Neutrophil (primary cell): ENCODE measurements at regions not wholly inside any gene's neighbourhood (a gene's known extent, or its start where the extent isn't known, plus 50 kb on each side); places are given as distances from the start of the nearest gene placed in this dataset.

Source experiments
- H3K27ac ChIP-seq: fragments of 200-600 bp; sonication (generic); 2 replicates; pipeline ENCODE4 v1.5.1; 2016; ENCODE audit warnings: mild to moderate bottlenecking, moderate library complexity
- H3K27me3 ChIP-seq: fragments of 200-600 bp; sonication (generic); 2 replicates; pipeline ENCODE4 v1.6.0; 2016; ENCODE audit warnings: mild to moderate bottlenecking
- H3K36me3 ChIP-seq: fragments of 200-600 bp; sonication (generic); 2 replicates; pipeline ENCODE4 v1.5.1; 2017
- H3K4me1 ChIP-seq, 2 experiments: fragments of 200-600 bp in 1 of 2; sonication (generic) in 1 of 2; 1 replicate in 1 of 2; 2 replicates in 1 of 2; pipeline versions ENCODE4 v1.5.1 to v1.6.1; 2013 to 2016; ENCODE audit warnings: low read depth in 1 of 2, low read length in 1 of 2, mild to moderate bottlenecking in 1 of 2, moderate library complexity in 1 of 2; ENCODE audit not compliant: control insufficient read depth in 1 of 2, insufficient read depth in 1 of 2
- H3K4me3 ChIP-seq, 2 experiments: fragments of 200-600 bp in 1 of 2; sonication (generic) in 1 of 2; 1 replicate in 1 of 2; 2 replicates in 1 of 2; pipeline ENCODE4 v1.5.1; 2013 to 2016; ENCODE audit warnings: low read depth in 1 of 2, low read length in 1 of 2, mild to moderate bottlenecking in 1 of 2, moderate library complexity in 1 of 2
- H3K9me3 ChIP-seq: fragments of 200-600 bp; sonication (generic); 2 replicates; pipeline ENCODE4 v1.5.1; 2016
- CTCF ChIP-seq: fragments of 200-600 bp; sonication (generic); IDR thresholded peaks from 2 replicates; pipeline ENCODE4 v1.5.1; 2016; ENCODE audit warnings: antibody characterized with exemption

DNA sequence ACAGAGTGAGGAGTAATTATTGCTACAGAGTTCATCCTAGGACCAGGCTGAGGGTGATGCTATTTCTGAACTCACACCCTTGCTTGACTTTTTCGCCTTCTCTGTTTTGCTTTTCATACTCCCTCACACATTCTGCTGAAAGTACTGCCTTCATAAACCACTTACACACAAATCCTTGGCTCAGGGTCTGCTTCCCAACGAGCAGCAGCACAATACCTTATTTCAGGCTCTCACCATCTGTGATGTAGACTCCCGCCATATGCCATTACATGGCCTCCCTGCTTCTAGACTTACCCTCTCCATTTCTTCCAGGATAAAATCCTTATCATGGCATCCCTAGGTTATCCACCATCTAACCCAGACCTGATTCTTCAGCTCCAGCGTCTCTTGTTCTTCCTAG is 321.3 kb upstream of the SPTLC3 start:
- no peaks in the 10 kb centered on the region for H3K4me1 ChIP-seq
- no peak overlapping the region for H3K4me3 ChIP-seq
- TF ChIP-seq CTCF: no peak
- H3K27ac ChIP-seq: no peak overlapping the region
- no peaks in the 10 kb centered on the region for H3K9me3 ChIP-seq
- no peaks in the 10 kb centered on the region for H3K36me3 ChIP-seq
- no peaks in the 10 kb centered on the region for H3K27me3 ChIP-seq

DNA sequence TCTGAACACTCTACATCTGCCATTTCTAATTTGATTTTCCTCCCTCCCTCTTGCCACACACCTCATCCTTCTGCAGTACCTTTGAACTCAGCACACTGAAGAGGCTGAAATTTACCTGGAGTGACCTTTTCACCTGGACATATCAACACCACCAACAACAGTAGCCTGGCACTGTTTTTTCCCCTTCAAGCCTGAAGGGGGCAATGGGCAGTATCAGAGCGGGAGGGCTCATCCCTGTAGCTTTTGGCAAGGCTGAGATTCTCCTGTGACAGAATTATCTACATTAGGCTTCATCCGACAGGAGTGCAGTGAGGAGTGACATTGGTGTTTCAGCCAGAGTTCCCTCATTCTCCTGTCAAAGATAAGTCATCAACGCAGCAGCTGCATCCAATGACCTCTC is 312.8 kb upstream of the SPTLC3 start:
- TF ChIP-seq CTCF: no peak
- Histone ChIP-seq H3K9me3 (no peaks in the 10 kb centered on the region), H3K4me3 (no peak overlapping the region), H3K4me1 (no peaks in the 10 kb centered on the region), H3K27me3 (no peaks in the 10 kb centered on the region), H3K27ac (no peak overlapping the region), H3K36me3 (no peaks in the 10 kb centered on the region)

GRCh38 chr20:12698817-12699216 is 310.0 kb upstream of the SPTLC3 start:
- Histone ChIP-seq H3K4me1 (no peaks in the 10 kb centered on the region), H3K36me3 (no peaks in the 10 kb centered on the region), H3K4me3 (no peak overlapping the region), H3K9me3 (no peaks in the 10 kb centered on the region), H3K27ac (no peak overlapping the region), H3K27me3 (no peaks in the 10 kb centered on the region)
- no peak for TF ChIP-seq CTCF

DNA sequence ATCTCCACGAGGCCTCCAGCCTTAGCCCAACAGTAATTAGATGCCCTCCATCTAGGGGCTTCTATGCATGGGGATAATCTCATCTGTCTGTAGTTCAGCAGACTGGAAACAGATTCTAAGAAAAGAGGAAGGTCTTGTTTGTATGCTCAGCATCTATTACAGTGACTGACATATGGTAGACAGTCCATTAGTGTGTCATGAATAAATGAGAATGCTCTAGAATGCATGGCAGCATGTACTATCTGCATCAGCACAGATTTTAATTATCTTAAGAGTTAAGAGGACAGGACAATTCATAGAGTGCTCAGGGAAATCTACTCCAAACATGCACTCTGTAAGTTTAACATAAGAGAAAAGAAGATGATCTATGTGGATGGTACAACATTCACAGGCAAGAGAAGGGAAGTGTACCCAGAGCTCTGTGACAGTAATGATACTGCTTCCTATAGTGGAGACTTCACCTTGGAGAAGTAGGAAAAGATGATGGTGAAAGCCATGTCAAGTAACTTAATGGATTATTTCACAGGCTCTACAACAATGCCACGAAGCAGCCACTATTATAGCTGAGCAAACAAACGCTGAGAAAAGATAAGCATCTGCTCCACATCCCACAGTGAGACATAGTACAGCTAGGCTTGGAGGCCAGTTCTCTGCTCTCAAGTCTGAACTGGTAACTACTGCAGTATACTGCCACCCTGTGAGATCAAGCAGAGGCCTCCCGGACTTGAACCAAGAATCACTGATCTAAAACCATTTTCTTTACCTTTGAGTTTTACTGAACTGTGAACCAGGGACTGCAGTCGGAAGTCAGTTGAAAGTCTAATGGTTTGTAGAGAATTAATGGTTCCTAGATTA is 309.2 kb upstream of the SPTLC3 start:
- H3K9me3 ChIP-seq: no peaks in the 10 kb centered on the region
- no peak overlapping the region for H3K4me3 ChIP-seq
- no peak for TF ChIP-seq CTCF
- no peak overlapping the region for H3K27ac ChIP-seq
- no peaks in the 10 kb centered on the region for H3K27me3 ChIP-seq
- no peaks in the 10 kb centered on the region for H3K4me1 ChIP-seq
- H3K36me3 ChIP-seq: no peaks in the 10 kb centered on the region

DNA sequence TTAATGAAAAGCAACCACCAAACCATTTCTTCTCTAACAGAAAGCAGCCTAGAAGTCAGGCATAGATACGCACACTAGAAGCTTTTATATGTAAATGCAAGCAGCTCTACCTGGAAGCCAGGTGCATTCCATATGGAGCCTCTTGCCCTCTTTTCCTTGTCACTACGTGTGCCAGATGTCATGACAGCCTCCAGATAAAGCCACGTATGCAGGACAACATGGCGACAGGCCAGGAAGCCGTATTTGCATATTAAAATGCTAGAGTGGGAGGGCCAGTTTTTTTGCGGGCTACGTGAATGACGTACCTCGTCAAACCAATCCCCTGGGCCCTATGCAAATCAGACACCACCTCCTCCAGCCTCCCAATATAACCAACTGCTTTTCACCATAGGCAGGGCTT is 308.1 kb upstream of the SPTLC3 start:
- no peak for TF ChIP-seq CTCF
- Histone ChIP-seq H3K4me1 (no peaks in the 10 kb centered on the region), H3K27ac (no peak overlapping the region), H3K36me3 (no peaks in the 10 kb centered on the region), H3K4me3 (no peak overlapping the region), H3K27me3 (no peaks in the 10 kb centered on the region), H3K9me3 (no peaks in the 10 kb centered on the region)
